CD4-positive, alpha-beta T cell treated with Interleukin-6 for 4 hours (primary cell): ENCODE measurements at regions not wholly inside any gene's neighbourhood (a gene's known extent, or its start where the extent isn't known, plus 50 kb on each side); places are given as distances from the start of the nearest gene placed in this dataset.

Experiments used
- DNase-seq: peaks from one replicate; pipeline ENCODE4 v3.0.0-alpha.2; 2020; ENCODE audit warnings: mixed read lengths

- no peak for DNase-seq
These were observed 80.3 kb upstream of the UQCRFS1 start for GRCh38 chr19:29293292-29293691.

- no peak for DNase-seq
These were observed 80.9 kb upstream of the UQCRFS1 start for GRCh38 chr19:29293736-29294342.

GRCh38 chr19:29294343-29294811 lies 81.4 kb upstream of the UQCRFS1 start:
- no peak for DNase-seq

- DNase-seq = no peak
These were observed 82.3 kb upstream of the UQCRFS1 start for GRCh38 chr19:29295285-29295684.

GRCh38 chr19:29297381-29297780 lies 84.4 kb upstream of the UQCRFS1 start:
- DNase-seq = no peak

GRCh38 chr19:29299416-29300380 lies 86.7 kb upstream of the UQCRFS1 start:
- no peak for DNase-seq

GRCh38 chr19:29302002-29302928 lies 89.3 kb upstream of the UQCRFS1 start:
- DNase-seq = no peak

- DNase-seq = no peak
These were observed 90.2 kb upstream of the UQCRFS1 start for GRCh38 chr19:29303069-29303718.

- no peak for DNase-seq
These were observed 90.8 kb upstream of the UQCRFS1 start for GRCh38 chr19:29303719-29304090.

GRCh38 chr19:29305268-29305667 lies 92.3 kb upstream of the UQCRFS1 start:
- no peak for DNase-seq

- DNase-seq = no peak
These were observed 96.1 kb upstream of the UQCRFS1 start for GRCh38 chr19:29308977-29309590.

GRCh38 chr19:29309637-29310036 lies 96.7 kb upstream of the UQCRFS1 start:
- DNase-seq = no peak

- no peak for DNase-seq
These were observed 98.3 kb upstream of the UQCRFS1 start for GRCh38 chr19:29311191-29311790.

GRCh38 chr19:29315556-29316190 lies 102.7 kb upstream of the UQCRFS1 start:
- no peak for DNase-seq

GRCh38 chr19:29318581-29318980 lies 105.6 kb upstream of the UQCRFS1 start:
- DNase-seq = no peak

- DNase-seq = no peak
These were observed 107.1 kb upstream of the UQCRFS1 start for GRCh38 chr19:29320086-29320485.

- no peak for DNase-seq
These were observed 107.7 kb upstream of the UQCRFS1 start for GRCh38 chr19:29320618-29321017.

GRCh38 chr19:29321116-29321515 lies 108.2 kb upstream of the UQCRFS1 start:
- no peak for DNase-seq

GRCh38 chr19:29323021-29323430 lies 110.1 kb upstream of the UQCRFS1 start:
- DNase-seq = no peak

- DNase-seq = no peak
These were observed 110.7 kb upstream of the UQCRFS1 start for GRCh38 chr19:29323440-29324290.
